Mucosa of descending colon (tissue), 3 donors: ENCODE measurements at regions not wholly inside any gene's neighbourhood (a gene's known extent, or its start where the extent isn't known, plus 50 kb on each side); places are given as distances from the start of the nearest gene placed in this dataset.

ENCODE experiments used
- ATAC-seq: fragments of 200-7000 bp; cut with Tn5 transposase; one replicate; pipeline ENCODE4 v1.9.1; 2020; ENCODE audit warnings: mild to moderate bottlenecking, moderate library complexity
- DNase-seq, 3 donors: peaks; one replicate each; pipeline ENCODE4 v3.0.0-alpha.2; 2020
- H3K36me3 ChIP-seq: fragments of 200-600 bp; one replicate; pipeline ENCODE4 v1.8.0; 2021; ENCODE audit warnings: low read depth, mild to moderate bottlenecking
- H3K4me1 ChIP-seq: fragments of 200-600 bp; one replicate; pipeline ENCODE4 v1.8.0; 2021; ENCODE audit warnings: low read depth, mild to moderate bottlenecking
- H3K4me3 ChIP-seq: fragments of 200-600 bp; one replicate; pipeline ENCODE4 v1.8.0; 2021; ENCODE audit warnings: mild to moderate bottlenecking
- H3K9me3 ChIP-seq: fragments of 200-600 bp; one replicate; pipeline ENCODE4 v1.8.0; 2021; ENCODE audit warnings: mild to moderate bottlenecking
- CTCF ChIP-seq: fragments of 200-600 bp; IDR thresholded peaks from one replicate; pipeline ENCODE4 v1.8.0; 2022; ENCODE audit warnings: antibody characterized with exemption, mild to moderate bottlenecking
- intact Hi-C, 2 donors: fragments of 100-400 bp; cut with DNase I in 1 of 2; cut with micrococcal nuclease in 1 of 2; formaldehyde crosslinking; loops; one replicate each; pipeline versions ENCODE4 v1.11.0 to v1.11.1; 2022; cut with DNase I, micrococcal nuclease
- donor health status: DM: no; HTN: no; CAD: no; lungs with moderate emphysema.
- donor health status: DM: no; HTN: no; CAD: no.
- donor health status: DM: no; HTN: yes; CAD: no.

GRCh38 chr6:114579486-114579885 is 236.7 kb upstream of the HS3ST5 start:
- DNase-seq, result no peak
- no peaks in the 10 kb centered on the region for H3K36me3 ChIP-seq
- no peaks in the 10 kb centered on the region for H3K9me3 ChIP-seq
- no peaks in the 10 kb centered on the region for H3K4me1 ChIP-seq
- no peak for ATAC-seq
- TF ChIP-seq CTCF, result no peak
- no peak overlapping the region for H3K4me3 ChIP-seq
- intact Hi-C loops, result no loop called here

- no peak overlapping the region for H3K4me3 ChIP-seq
- no peaks in the 10 kb centered on the region for H3K9me3 ChIP-seq
- H3K4me1 ChIP-seq, result no peaks in the 10 kb centered on the region
- H3K36me3 ChIP-seq, result no peaks in the 10 kb centered on the region
- ATAC-seq (no peak), DNase-seq (no peak)
- intact Hi-C loops, result no loop called here
- no peak for TF ChIP-seq CTCF
Observed at GRCh38 chr6:114577109-114577508, 234.3 kb upstream of the HS3ST5 start.

- H3K9me3 ChIP-seq, result no peaks in the 10 kb centered on the region
- TF ChIP-seq CTCF, result no peak
- H3K36me3 ChIP-seq, result no peaks in the 10 kb centered on the region
- ATAC-seq (no peak), DNase-seq (no peak)
- intact Hi-C loops, result no loop called here
- no peaks in the 10 kb centered on the region for H3K4me1 ChIP-seq
- H3K4me3 ChIP-seq, result no peak overlapping the region
Observed at GRCh38 chr6:114576330-114576729, 233.5 kb upstream of the HS3ST5 start.

- no peaks in the 10 kb centered on the region for H3K4me1 ChIP-seq
- intact Hi-C loops, result no loop called here
- no peaks in the 10 kb centered on the region for H3K36me3 ChIP-seq
- no peaks in the 10 kb centered on the region for H3K9me3 ChIP-seq
- TF ChIP-seq CTCF, result no peak
- ATAC-seq (no peak), DNase-seq (no peak)
- no peak overlapping the region for H3K4me3 ChIP-seq
Observed at GRCh38 chr6:114569669-114570068, 226.8 kb upstream of the HS3ST5 start.

GRCh38 chr6:114564302-114564933 is 221.6 kb upstream of the HS3ST5 start:
- no peak for TF ChIP-seq CTCF
- ATAC-seq (no peak), DNase-seq (no peak)
- peaks cover 6% of the 10 kb centered on the region for H3K9me3 ChIP-seq
- no peaks in the 10 kb centered on the region for H3K4me1 ChIP-seq
- intact Hi-C loops, result no loop called here
- H3K4me3 ChIP-seq, result no peak overlapping the region
- no peaks in the 10 kb centered on the region for H3K36me3 ChIP-seq

GRCh38 chr6:114559419-114559818 is 216.6 kb upstream of the HS3ST5 start:
- H3K4me1 ChIP-seq, result no peaks in the 10 kb centered on the region
- intact Hi-C loops, result no loop called here
- H3K9me3 ChIP-seq, result peaks cover 6% of the 10 kb centered on the region
- ATAC-seq (no peak), DNase-seq (no peak)
- H3K4me3 ChIP-seq, result no peak overlapping the region
- H3K36me3 ChIP-seq, result no peaks in the 10 kb centered on the region
- TF ChIP-seq CTCF, result no peak
